Body of pancreas (tissue), 4 donors: ENCODE measurements at regions not wholly inside any gene's neighbourhood (a gene's known extent, or its start where the extent isn't known, plus 50 kb on each side); places are given as distances from the start of the nearest gene placed in this dataset.
"Not testable (repeated sequence)": the region's sequence is repeated elsewhere in the genome, so short reads cannot be mapped to it uniquely, and the experiment has no call there.

ENCODE experiments used
- CTCF ChIP-seq, 7 experiments: fragments of 450-650 bp in 4 of 7; fragments of 200-600 bp in 3 of 7; sonication (generic) in 3 of 7; IDR thresholded peaks; one replicate each; pipeline ENCODE4 v1.5.1; 2016 to 2019; ENCODE audit warnings: antibody characterized with exemption in 7 of 7
- POLR2A ChIP-seq, 3 donors: fragments of 450-650 bp; IDR thresholded peaks; one replicate each; pipeline ENCODE4 v1.6.1; 2016; ENCODE audit warnings: antibody characterized with exemption in 3 of 3, mild to moderate bottlenecking in 2 of 3

- TF ChIP-seq CTCF, POLR2A (IDR thresholded peaks at IDR 0.05): not testable (repeated sequence)
Measured at GRCh38 chr14:48259232-48259631, 583.8 kb upstream of the MDGA2 start.
